Femur (tissue), 1 donor: ENCODE measurements at regions not wholly inside any gene's neighbourhood (a gene's known extent, or its start where the extent isn't known, plus 50 kb on each side); places are given as distances from the start of the nearest gene placed in this dataset.
A peak's percentile ranks its signal among the peaks of the same experiment; 100 is the strongest.

Experiments used
- DNase-seq: peaks from one replicate; pipeline ENCODE4 v3.0.0-alpha.2; 2017

DNA sequence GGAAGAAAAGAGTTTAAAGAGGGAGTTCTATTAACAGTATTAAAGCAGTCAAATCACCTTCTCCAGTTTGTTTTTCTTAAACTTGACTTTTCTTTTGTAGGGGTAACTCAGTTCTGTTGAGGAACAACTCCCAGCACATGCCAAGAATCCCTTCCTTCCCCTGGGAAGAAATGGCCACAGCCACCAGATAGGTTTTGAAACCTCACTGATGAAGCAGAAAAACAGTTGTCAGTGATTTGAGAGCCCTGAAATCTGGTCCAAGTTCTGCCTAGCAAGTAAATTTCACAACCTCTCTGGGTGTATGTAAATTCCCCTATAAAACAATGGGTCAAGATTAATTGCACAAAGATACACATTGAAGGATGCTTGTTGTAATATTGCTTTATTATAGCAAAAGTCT lies 167.1 kb downstream of the DHX15 start:
- DNase-seq = no peak

DNA sequence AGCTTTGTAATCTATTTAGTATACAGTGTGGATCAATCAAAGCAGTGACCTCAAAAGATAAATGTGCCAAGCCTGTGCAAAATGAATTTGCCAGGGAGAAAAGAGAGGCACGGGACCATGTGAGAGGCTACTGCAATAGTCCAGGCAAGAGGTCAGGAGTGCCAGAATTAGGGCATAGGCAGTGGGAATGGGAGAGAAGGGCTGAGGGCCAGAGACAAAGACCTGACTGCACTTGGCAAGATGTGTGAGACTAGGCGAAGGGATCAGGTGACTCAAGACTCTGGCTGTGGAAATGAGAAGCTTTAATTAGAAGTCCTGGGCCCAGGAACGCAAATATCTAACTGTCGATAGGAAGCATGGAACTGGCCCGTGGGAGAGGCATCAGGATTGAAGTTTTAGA lies 168.1 kb downstream of the DHX15 start:
- no peak for DNase-seq

DNA sequence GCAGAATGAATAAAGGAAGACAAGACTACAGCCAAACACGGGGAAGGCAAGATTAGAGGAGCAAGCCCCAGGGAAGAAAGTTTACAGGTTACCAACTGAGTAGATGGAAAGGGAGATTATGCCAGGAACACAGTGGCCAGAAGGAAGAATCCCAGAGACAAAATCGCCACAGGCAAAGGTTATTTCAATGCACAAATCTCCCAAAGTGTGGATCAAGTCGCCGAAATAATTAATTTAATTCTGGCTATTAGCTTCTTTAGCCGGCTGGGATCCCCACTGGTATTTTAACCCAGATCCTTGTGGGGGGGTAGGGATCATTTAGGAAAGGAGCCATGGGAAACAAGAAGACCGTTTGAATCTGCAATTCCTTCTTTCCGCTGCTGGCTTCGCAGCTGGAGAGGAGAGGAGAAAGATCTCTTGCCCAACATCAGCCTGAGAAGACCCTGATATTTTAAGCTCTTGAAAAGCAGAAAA lies 171.0 kb downstream of the DHX15 start:
- no peak for DNase-seq

DNA sequence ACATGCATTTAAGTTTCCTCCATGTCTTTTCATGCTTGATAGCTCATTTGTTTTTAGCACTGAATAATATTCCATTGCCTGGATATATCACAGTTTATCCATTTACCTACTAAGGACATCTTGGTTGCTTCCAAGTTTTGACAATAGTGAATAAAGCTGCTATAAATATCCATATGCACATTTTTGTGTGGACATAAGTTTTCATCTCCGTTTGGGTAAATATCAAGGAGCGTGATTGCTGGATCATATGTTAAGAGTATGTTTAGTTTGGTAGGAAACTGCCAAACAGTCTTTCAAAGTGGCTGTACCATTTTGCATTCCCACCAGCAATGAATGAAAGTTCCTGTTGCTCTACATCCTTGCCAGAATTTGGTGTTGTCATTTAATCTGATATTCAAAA lies 172.5 kb downstream of the DHX15 start:
- no peak for DNase-seq

DNA sequence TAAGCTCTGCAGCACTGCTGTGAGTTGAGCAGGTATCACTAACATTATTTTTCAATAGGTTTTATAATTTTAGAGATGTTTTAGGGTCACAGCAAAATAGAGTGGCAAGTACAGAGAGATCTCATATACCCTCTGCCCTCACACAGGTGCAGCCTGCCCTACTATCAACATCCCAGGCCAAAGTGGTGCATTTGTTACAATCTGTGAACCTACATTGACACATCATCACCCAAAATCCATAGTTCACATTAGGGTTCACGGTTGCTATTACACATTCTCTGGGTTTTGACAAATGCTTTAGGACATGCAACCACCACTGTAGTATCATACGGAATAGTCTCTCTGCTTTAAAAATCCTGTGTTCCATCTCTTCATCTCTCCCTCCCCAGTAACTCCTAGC lies 173.1 kb downstream of the DHX15 start:
- DNase-seq = no peak

DNA sequence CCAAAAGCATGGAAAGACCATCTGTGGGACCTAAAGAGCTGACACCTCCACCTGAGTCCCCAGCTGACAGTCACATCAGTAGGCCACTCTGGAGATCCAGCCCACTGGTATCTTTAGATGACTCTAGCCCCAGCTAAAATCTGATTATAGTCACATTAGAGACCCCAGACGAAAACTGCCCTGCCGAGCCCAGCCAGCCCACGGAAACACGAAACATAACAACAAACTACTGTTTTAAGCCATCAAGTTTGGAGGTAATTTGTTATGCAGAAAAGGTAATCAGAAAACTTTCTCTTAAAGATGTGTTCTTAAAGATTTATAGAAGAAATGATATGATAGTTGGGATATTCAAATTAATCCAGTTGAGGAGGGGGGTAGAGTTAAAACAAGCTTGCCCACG lies 175.7 kb downstream of the DHX15 start:
- no peak for DNase-seq

DNA sequence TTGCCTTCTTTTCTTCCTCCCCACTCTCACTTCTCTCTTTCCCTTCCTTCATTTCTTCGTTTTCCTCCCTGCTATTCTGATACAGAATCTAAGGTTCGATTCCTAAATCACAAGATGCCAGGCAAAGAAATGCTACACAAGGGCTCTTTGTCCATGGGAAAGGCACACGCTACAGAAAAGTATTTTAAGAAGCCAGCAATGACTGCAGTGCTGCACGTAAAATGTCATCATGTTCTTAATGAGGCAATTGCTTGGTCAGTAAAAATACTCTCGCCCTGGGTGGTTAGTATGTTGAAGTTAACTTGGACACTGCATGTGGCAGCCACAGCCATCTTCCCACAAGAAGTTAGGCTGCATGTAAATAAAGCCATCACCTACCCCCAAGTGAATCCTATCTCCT lies 178.4 kb downstream of the DHX15 start:
- no peak for DNase-seq

DNA sequence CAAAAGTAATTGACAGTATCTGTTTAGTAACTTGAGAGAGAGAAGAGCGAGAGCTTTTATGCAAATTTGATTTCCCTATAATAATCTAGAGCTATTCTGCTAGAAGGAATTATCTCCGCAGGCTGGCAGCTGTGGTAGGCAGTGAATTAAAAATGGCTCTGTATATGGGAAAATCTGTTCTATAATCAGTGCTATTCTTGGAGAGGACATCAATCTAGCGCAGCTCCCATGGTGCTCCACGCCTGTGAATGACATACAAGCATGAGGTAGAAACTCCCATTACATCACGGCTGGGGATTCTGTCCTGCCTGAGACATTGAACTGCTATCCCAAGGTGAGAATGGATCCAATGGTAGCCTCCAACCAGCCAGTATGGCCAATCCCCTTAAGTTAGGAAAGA lies 179.0 kb downstream of the DHX15 start:
- DNase-seq = no peak

DNA sequence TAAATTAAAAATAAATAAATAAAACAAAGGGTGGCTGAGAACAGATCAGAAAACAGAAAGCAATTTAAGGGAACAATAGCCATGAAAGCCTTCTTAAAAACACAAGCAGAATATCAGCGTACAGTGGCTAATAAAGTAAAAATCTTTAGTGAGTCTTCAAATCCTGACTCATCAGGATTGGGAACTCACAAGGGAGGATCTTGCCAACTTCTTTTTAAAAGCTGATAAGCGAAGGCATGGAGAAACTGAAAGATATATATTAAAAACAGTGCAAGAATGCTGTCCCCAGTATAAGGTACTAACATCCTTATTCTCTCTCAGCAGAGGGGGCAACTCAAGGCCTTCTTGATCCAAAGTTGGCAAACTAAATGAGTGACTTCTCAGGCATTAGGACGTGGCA lies 180.1 kb downstream of the DHX15 start:
- no peak for DNase-seq

DNA sequence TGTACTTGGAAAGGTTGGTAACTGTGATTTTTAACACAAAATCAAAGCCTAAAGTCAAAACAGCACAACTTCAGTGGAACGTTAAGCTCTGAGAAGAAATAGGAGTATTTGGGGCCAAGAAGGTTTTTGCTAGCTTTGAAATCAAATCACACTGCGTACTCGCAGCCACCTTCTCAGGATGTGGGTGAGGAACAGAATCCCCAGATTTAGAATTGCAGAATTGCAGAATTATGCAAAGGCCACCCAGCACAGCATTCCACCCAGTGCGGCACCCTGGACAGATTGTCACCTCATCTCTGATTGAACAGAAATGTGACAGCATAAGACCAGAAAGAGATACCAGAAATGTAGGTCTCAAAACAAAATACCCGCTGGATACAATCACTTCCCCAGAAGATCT lies 181.1 kb downstream of the DHX15 start:
- no peak for DNase-seq

DNA sequence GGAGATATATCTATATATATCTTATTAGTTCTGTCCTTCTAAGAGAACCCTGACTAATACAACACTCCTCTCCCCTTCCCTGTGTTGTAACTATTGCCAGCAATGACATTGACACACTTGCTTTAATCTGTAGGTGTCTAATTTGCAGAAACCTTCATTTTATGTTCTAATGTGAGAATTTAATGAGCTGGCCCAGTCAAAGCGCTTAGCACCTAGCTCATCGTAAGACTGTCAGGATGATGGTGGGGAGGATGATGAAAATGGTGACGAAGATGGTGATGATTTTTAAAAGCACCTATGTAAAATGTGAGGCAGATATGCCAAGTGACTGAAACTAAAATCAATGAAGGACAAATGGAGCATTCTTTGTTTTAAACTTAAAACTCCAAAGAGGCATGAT lies 183.8 kb downstream of the DHX15 start:
- DNase-seq = no peak

DNA sequence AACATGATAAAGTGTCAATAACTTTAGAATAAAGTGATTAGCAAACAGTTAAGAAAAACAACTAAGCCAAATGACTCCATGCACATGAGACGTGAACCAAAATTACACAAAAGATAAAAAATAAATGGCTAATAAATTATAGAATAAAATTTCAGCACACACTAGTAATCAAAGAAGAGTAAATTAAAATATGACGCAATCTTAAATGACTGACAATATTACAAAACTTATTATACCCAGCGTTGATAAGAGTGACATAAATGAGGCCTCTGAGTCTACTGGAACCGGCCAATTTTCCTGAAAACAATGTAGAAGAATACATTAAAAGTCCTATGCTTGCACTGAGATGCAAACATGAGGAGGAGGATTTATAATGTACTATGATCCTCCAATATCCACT lies 187.4 kb downstream of the DHX15 start:
- no peak for DNase-seq

DNA sequence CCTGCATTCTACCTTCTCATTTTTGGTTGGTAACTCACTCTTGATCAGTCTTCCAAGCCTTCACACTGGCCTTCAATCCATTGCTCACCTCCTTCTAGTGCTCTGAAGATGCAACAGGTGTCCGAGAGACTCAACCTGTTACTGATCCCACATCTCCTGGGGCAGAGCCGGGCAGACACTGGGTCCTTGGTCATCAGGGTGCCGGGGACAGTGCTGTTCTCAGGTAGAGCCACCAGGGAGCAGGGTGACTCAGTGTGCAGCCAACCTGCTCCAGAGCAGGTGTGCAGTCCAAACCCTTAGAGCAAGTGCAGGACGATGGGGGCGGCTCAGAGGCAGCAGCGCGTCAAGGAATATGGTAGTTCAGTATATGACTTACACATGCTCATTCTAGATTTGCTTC lies 188.4 kb downstream of the DHX15 start:
- DNase-seq = no peak

DNA sequence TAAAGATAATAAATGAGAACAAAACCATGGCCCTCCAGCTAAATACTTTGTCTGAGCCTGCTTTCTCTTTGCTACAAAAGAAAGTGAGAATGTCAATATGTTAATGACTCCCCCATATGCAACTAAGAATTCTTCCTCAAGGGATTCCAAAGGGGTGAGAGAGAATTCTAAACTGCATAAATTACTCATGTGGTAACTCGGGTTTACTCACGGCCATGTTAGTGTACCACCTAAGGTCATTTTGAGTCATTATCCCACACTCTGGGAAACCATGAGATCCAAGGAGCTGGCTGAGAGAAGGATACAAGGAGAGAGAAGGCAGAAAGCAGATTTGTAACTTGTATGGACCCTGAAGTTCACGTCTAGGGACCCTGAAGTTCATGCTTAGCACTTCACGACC lies 190.3 kb downstream of the DHX15 start:
- DNase-seq = no peak

DNA sequence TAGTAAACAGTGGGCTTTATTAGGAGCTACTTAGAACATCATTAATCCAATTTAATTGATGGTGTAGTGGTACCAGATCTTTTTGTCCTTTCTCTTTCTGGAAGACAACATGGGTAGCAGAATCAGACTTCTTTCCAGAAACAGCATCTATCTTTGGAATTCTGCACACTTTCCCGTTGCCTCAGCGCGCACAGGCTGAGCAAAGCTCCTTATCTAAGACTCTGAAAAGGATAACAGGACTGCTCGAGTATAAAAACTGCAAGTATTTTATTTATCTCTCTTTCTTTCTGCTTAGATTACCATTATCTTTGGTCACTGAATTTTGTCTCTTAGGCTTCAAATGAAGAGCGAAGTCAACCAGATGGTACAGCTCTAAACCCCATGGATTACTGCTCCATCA lies 191.7 kb downstream of the DHX15 start:
- DNase-seq = no peak

DNA sequence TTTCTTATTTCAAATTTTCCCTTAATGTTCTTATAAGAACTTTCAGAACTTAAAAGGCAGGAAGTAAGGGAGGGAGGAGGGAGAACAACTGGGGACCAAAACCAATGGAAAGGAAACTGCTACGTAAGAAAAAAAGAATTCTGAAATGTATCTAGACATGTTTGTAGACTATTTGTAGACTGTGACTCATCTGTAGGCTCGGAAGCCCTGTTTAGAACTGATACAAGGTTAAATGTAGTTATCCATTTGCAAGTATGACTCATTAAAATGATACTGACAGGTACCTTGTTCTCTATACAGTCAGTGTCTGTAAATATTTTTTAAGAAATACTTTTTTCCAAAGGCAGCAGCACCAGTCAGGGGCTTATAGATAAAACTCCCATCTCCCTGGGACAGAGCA lies 202.0 kb downstream of the DHX15 start:
- DNase-seq = no peak

DNA sequence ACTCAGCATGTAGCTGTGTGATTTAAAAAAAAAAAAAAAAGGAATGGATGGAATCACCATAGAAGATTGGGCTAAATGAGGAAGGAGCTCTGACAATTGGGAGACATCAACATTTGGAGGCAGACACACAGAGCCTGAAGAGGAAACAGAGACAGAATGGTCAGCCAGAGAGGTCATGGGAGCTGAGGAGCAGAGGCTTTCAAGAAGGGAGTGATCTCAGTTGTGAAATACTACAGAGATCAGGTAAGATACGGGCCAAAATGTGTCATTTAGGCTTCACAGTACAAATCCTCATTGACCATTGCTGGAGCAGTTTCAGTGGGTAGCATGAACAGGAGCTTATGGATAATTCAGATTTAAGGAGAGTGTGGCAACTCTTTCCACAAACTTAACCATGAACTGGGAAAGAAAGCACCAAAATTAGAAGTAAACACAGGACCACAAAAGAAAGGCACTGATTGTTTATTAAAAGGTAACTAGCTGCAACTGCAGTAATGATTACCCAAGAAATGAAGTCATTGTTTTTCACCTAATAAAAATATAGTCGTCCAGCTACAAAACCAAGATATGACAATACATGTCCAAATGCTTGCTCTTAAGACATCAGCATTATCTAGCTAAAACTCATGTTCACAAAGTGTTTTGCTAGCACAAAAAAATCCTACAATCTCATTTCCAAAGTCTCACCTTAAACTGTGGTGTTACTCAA lies 203.2 kb downstream of the DHX15 start:
- DNase-seq = no peak

DNA sequence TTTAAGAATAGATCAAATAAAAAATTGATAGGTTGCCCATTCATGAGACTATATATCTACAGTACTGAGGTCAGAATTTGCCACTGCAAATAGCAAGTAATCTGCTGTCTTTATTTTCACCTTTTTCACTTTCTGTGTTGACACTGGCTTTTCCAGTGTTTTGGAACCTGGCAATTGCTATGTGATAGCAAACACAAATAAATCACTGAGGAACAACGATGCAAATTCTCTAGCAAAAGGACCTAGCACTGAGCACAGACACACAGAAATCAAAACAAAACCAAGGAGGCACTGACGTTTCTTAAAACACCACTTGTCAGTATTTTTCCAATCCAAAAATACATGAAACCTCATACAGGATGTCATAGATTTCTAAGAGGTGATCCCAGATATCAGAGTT lies 210.7 kb downstream of the DHX15 start:
- DNase-seq = no peak

DNA sequence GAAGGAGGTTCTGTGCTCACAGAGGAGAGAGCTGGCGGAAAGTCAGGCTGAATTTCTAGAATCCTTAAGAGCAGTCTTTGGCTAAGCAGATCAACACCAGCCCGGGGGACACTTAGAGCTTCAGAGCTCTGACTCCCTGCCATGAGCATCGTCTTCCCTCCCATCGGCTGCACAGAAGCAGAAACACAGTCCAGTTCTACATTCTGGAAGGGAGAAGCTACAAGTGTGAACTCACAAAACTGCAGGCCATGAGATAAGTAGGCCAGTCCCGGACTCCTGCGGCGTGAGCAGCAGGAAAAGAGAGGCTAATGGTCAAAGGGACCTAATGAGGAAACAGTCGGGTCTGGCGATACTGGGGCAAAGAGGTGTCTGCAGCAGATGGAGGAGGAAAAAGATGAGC lies 211.5 kb downstream of the DHX15 start:
- DNase-seq = peak; percentile 79

DNA sequence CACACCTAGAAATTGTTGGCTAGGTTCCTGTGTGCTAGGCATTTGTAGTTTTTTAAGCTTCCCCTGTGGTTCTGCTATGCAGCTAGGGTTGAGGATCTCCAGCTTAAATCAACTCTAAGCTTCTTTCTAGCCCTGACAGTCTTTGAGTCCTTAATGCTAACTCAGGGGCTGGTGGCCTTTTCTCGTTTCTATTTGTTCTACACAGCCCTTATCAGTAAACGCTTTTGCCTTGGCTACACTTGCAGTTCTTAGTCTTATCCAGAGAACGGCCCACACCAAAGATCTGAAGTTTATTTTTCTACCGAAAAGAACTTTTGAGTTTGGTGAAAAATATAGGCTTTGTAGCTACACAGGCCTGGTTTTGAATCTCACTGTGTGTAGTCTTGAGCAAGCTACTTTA lies 212.0 kb downstream of the DHX15 start:
- no peak for DNase-seq

DNA sequence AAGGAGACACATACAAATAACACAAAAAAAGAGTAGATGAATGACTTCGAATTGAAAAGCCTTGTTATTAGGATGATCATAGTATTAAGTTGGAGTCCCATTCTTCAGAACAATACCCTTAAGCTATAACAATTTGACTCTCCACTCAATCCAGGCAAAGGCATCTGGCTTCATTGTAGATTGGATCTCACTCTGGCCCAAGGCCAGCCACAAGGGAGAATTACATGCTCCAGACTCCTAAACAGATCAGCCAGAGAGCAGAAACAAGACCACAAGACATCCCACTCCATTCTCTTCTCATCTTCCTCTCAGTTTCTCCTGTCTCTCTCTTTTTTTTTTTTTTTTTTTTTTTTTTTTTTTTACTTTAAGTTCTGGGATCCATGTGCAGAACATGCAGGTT lies 213.9 kb downstream of the DHX15 start:
- DNase-seq = no peak

DNA sequence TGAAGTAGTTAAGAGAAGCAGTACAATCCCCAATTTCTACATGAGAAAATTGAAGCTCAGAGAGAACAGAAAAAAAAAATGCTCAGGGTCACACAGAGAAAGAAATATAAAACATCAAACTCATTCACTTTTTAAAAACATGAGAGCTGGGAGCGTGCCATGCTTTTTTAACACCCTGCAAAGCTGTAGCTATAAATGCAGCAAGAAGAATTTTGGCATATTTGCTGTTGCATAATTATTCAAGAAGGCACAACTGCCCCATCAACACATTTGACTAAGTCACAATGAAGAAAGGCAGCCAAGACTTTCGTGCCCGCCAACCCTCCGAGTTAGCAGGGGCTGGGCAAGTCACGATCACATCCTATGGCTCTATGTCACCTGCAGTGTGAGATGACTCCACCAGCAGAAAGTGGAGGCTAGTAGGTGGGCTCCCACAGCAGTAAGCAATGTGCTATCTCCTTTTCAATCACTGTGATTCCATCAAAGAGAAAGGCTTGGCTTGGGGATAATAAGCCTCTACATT lies 214.8 kb downstream of the DHX15 start:
- DNase-seq = no peak

DNA sequence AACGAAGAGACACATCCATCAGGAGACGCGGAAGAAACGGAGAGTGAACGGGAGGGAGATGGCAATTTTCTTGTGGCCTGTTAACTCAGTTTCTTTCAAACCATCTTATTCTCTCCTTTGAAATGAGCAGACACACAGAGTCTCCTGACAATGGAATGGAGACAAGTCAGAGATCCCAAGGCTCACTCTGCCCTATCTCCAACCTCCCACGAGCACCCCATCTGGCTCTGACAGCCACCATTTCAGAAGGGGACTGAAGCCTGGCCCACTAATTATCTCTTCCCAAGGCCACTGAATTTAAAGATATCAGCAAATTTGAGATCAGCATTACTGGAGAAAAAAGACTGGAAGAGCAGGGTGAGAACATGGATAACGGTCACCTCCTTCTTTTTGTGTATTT lies 215.6 kb downstream of the DHX15 start:
- DNase-seq = no peak

DNA sequence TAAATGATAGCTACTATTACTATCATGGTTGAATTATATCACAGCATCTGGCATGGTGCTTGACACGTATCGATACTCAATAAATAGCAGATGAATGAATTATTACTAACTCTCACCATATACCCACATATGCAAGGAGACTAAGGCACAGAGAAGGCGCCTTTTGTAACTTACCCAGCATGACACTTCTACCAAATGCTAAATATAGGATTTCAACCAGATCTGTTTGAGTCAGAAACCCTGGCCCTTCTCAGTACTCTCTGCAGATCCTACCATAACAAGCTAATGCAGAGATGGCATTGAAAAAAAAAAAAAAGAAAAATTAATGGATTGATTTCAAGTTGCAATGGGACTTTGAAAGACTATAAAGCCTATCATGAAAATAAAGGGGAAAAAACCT lies 219.5 kb downstream of the DHX15 start:
- no peak for DNase-seq

DNA sequence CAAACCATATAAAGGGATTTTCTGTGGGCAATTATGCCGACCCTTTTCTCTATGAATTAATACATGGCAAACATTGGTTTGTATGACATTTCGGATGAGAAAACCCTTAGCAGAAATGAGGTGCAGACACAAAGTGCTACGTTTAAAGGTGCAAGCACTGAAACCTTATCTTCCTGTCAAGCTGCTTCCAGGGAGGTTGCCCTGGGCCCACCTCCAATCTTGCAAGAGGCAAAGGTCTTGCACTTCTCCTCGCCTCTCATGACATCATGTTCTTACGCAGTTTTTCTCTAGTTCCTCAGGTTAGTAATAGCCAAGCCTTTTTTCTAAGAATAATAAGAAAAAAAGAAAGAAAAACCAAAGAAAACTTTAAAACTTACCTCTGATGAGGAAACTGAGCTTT lies 220.1 kb downstream of the DHX15 start:
- DNase-seq = no peak
